ENCODE measurements at regions not wholly inside any gene's neighbourhood (a gene's known extent, or its start where the extent isn't known, plus 50 kb on each side); places are given as distances from the start of the nearest gene placed in this dataset.

- no peak for TF ChIP-seq CTCF (IDR thresholded peaks at IDR 0.05)
- TF ChIP-seq POLR2AphosphoS5 (IDR thresholded peaks at IDR 0.05) = no peak
Measured at GRCh38 chr7:84664626-84665025, 470.0 kb upstream of the SEMA3A start.
